ENCODE measurements at regions not wholly inside any gene's neighbourhood (a gene's known extent, or its start where the extent isn't known, plus 50 kb on each side); places are given as distances from the start of the nearest gene placed in this dataset.

GRCh38 chr2:56040834-56041233 lies 117.3 kb upstream of the EFEMP1 start:
- TF ChIP-seq RAD21 (IDR thresholded peaks at IDR 0.05; ENCODE audit: low read depth), result no peak
- no peak for TF ChIP-seq MAX (IDR thresholded peaks at IDR 0.05)
- TF ChIP-seq CREB1 (IDR thresholded peaks at IDR 0.05; ENCODE audit: low read depth), result no peak
- TF ChIP-seq USF1 (IDR thresholded peaks at IDR 0.05), result no peak
- TF ChIP-seq TAF1 (IDR thresholded peaks at IDR 0.05; ENCODE audit: low read depth), result no peak
- no peak for TF ChIP-seq TCF12 (IDR thresholded peaks at IDR 0.05; ENCODE audit: low read depth)
- TF ChIP-seq ZBTB7A (IDR thresholded peaks at IDR 0.05; ENCODE audit: low read depth), result no peak
- TF ChIP-seq REST (IDR thresholded peaks at IDR 0.05; ENCODE audit: low read depth), result no peak
- TF ChIP-seq NFIC (IDR thresholded peaks at IDR 0.05), result no peak
- no peak for TF ChIP-seq EP300 (IDR thresholded peaks at IDR 0.05; ENCODE audit: borderline replicate concordance)
- TF ChIP-seq EGR1 (IDR thresholded peaks at IDR 0.05), result no peak
- no peak for TF ChIP-seq CEBPB (IDR thresholded peaks at IDR 0.05)

DNA sequence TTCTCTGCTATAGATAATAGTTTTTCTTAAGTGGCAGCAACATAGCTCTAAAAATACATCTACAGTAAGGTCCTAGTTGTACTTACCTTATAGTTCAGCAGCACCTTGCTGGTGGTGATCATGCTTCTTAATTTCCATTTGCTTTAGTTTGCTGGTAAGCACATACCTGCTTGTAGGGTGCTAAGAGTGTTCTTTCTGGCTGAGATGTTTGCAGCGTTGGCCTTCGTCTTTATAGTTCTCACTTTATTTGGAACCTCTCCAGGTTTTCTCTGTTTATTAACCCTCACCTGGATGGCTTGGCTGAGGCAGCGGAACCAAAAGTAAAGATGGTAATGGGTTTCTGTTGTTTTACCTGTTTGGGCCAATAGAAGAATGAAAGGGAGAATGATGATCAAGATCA lies 123.6 kb upstream of the EFEMP1 start:
- TF ChIP-seq YY1 (IDR thresholded peaks at IDR 0.05; ENCODE audit: low read depth) (no peak), USF1 (IDR thresholded peaks at IDR 0.05) (no peak), RAD21 (IDR thresholded peaks at IDR 0.05; ENCODE audit: low read depth) (no peak), TAF1 (IDR thresholded peaks at IDR 0.05; ENCODE audit: low read depth) (no peak)

- TF ChIP-seq TAF1 (IDR thresholded peaks at IDR 0.05; ENCODE audit: low read depth) (no peak), CREB1 (IDR thresholded peaks at IDR 0.05; ENCODE audit: low read depth) (no peak), EGR1 (IDR thresholded peaks at IDR 0.05) (no peak), NFIC (IDR thresholded peaks at IDR 0.05) (no peak), ZBTB7A (IDR thresholded peaks at IDR 0.05; ENCODE audit: low read depth) (no peak), MAX (IDR thresholded peaks at IDR 0.05) (no peak), REST (IDR thresholded peaks at IDR 0.05; ENCODE audit: low read depth) (no peak), EP300 (IDR thresholded peaks at IDR 0.05; ENCODE audit: borderline replicate concordance) (no peak), FOXM1 (IDR thresholded peaks at IDR 0.05; ENCODE audit: borderline replicate concordance, low read depth) (no peak), YY1 (IDR thresholded peaks at IDR 0.05; ENCODE audit: low read depth) (no peak), TEAD4 (IDR thresholded peaks at IDR 0.05) (no peak), TCF12 (IDR thresholded peaks at IDR 0.05; ENCODE audit: low read depth) (no peak), CEBPB (IDR thresholded peaks at IDR 0.05) (no peak), RAD21 (IDR thresholded peaks at IDR 0.05; ENCODE audit: low read depth) (no peak), USF1 (IDR thresholded peaks at IDR 0.05) (no peak)
These were observed 125.8 kb upstream of the EFEMP1 start for GRCh38 chr2:56049233-56049845.

DNA sequence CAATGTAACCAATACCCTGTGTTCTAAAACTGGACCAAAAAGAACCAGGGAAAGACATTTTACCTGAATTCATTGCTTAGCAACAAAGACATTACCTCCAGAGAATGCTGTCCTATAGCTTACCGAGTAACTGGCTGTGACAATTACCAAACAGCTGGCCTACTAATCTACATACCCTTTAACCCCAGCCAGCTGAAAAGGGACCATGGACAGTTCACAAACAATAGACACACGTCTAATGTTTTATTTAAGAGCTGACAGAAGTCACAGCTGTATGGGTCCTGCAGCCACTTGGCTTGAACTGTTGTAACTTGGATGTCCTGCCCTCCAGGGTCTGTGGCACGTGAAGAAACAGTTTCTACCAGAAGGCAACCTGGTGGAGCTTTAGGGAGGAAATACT lies 130.1 kb upstream of the EFEMP1 start:
- TF ChIP-seq NFIC (IDR thresholded peaks at IDR 0.05), result no peak
- TF ChIP-seq REST (IDR thresholded peaks at IDR 0.05; ENCODE audit: low read depth), result peak; percentile 60; the same call in 1 of the 2 replicates
